ENCODE measurements at regions not wholly inside any gene's neighbourhood (a gene's known extent, or its start where the extent isn't known, plus 50 kb on each side); places are given as distances from the start of the nearest gene placed in this dataset.

- TF ChIP-seq SUZ12 (IDR thresholded peaks at IDR 0.05; ENCODE audit: extremely low read depth, insufficient read depth, insufficient read length): no peak
- no peak for TF ChIP-seq YY1 (IDR thresholded peaks at IDR 0.05; ENCODE audit: insufficient read depth, insufficient read length)
- no peak for TF ChIP-seq ZNF274 (IDR thresholded peaks at IDR 0.05; ENCODE audit: low read depth, low read length)
Measured at GRCh38 chr7:152959610-152960009, 200.1 kb downstream of the ACTR3B start.

Data from NT2/D1 (cell line).